Erythroblast (primary cell): ENCODE measurements at regions not wholly inside any gene's neighbourhood (a gene's known extent, or its start where the extent isn't known, plus 50 kb on each side); places are given as distances from the start of the nearest gene placed in this dataset.

ENCODE experiments used
- GATA1 ChIP-seq: IDR thresholded peaks from 2 replicates; pipeline ENCODE4 v1.6.1; 2011; ENCODE audit warnings: low read depth, mild to moderate bottlenecking, control low read depth, low read length, moderate library complexity
- POLR2A ChIP-seq: IDR thresholded peaks from 2 replicates; pipeline ENCODE4 v1.6.1; 2011; ENCODE audit warnings: mild to moderate bottlenecking, low read length

DNA sequence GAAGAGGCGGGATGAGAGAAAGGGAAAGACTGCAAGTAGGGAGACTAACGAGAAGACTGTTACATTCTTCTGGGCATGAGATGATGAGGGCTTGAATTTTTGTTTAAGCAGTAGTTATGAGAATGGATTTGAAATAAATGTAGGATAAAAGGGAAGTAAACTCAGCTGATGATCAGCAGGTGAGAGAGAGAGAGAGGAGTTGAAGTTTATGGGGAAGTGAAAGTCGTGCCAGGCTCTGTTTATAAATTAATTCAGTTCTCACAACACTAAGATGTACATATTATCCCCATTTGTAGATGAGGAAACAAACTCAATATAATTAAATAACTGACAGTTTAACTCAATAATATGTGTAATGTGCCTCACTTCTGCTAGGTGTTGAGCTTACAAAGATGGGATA, 170.0 kb upstream of the RMST start:
- TF ChIP-seq POLR2A = no peak
- no peak for TF ChIP-seq GATA1
